NCI-H2196 treated with DMSO at 0.1 percent for 48 hours (cell line): ENCODE measurements at regions not wholly inside any gene's neighbourhood (a gene's known extent, or its start where the extent isn't known, plus 50 kb on each side); places are given as distances from the start of the nearest gene placed in this dataset.

Source experiments
- DNase-seq: peaks from one replicate; lab custom pipeline; 2025; ENCODE audit not compliant: unreplicated experiment; lab: John Stamatoyannopoulos, UW

- no peak for DNase-seq
Measured at GRCh38 chr14:81946834-81947798, 413.5 kb upstream of the SEL1L start.

- DNase-seq: no peak
Measured at GRCh38 chr14:81952917-81953316, 419.3 kb upstream of the SEL1L start.

- DNase-seq: no peak
Measured at GRCh38 chr14:81953419-81953818, 419.8 kb upstream of the SEL1L start.

GRCh38 chr14:81955123-81955522 is 421.5 kb upstream of the SEL1L start:
- DNase-seq: no peak

DNA sequence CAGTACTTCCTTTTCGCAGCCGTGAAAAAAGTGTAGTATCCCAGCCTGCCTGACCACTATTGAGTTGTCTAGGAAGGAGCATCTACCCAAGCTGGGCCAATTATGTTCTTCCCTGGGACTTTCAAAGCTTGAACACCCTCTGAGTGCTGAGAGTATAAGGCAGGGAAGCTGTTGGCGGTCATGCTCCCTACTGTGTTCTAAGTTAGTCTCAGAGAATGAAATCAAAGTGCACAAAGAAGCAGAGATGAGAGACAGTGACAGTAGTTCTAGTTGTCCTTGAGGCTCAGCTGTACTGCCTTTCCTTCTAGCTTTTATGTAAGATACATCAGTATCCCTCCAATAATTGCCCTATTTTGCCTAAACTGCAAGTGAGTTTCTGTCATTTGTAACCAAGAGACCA is 427.1 kb upstream of the SEL1L start:
- DNase-seq: no peak

GRCh38 chr14:81963846-81964245 is 430.2 kb upstream of the SEL1L start:
- no peak for DNase-seq

GRCh38 chr14:81970307-81970706 is 436.7 kb upstream of the SEL1L start:
- no peak for DNase-seq

- DNase-seq: no peak
Measured at GRCh38 chr14:81971911-81972310, 438.3 kb upstream of the SEL1L start.

- DNase-seq: no peak
Measured at GRCh38 chr14:81972601-81973000, 438.9 kb upstream of the SEL1L start.

- DNase-seq: no peak
Measured at GRCh38 chr14:81974543-81974942, 440.9 kb upstream of the SEL1L start.

DNA sequence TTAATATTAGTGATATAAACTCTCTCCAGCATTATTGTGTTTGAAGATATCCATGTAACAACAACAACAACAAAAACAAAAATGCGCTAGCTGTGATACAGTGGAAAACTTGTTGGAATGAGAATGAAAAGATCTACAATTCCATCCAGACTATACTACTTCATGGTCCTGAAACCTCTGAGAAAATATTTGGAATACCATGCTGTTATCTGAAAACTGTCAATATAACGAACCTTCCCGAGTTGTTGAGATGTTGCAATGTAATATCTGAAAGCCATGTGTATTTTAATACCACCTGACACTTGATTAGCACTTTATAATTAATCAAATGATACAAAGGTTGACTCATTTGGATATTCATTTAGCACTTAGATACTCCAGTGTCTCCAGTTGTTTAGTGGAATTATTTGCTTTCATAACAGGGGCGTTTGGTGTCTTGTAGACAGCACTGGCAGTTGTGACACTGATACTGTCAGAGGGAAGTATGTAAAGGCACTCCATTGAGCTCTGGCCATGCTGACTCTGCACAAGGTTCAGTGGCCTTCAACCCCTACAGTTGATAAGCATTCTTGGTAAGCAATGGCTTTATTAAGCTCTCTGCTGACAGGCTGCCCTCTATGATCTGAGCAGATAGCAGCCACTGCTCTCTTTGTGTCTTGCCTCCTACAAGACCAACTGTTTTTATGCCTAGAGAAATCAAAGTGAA is 447.1 kb upstream of the SEL1L start:
- DNase-seq: no peak

GRCh38 chr14:81981307-81981675 is 447.6 kb upstream of the SEL1L start:
- no peak for DNase-seq

DNA sequence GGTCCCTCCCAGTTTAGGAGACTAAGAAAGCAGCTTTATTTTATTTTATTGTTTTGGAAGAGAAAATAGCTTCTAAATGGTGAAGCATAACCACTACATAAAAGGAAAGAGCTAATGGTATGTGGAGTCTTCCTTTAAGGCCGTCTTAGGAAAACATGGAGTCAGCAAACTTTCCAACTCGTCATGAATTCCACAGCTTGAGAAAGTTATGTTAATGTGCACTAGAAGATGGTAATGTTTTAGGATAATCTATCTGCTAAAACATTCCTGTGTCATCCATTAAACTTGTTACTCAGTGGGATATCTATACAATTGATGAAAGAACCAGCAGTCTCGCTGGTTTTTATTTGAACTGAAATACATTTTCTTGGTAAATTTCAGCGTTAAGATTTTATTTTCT is 448.4 kb upstream of the SEL1L start:
- DNase-seq: no peak

- DNase-seq: no peak
Measured at GRCh38 chr14:81986005-81986404, 452.4 kb upstream of the SEL1L start.

DNA sequence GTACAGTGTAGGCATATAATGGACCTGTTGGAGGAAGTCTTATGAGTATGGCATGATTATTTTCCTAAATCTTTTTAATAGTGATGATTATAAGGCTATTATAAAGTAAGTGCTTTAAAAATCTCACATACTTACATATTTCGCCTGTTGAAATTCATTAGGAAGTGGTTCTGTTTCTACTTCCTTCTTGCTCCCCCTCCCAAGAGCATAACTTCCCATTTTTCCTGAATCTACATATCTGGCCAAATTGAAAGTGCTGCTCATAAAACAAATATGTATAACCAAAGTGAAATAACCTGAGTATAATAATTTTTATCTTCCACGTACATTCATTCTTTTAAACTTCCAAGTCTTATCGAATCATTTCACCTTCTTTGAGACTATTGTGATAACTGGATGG is 455.6 kb upstream of the SEL1L start:
- no peak for DNase-seq

- DNase-seq: peak; percentile 4
Measured at GRCh38 chr14:81990312-81990761, 456.7 kb upstream of the SEL1L start.

DNA sequence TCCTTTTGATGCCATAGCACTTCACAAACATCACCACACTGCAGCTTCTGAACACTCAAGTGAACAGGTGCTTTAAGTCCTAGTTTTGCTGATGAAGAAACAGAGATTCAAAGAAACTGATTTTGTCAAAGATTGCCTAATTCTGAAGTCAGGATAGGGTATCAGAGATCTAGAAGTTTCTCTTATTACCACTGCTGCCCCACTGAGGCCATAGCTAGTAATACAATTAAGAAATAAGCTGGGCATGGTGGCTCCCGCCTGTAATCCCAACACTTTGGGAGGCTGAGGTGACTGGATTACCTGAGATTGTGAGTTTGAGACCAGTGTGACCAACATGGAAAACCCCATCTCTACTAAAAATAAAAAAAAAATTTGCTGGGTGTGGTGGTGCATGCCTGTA is 458.3 kb upstream of the SEL1L start:
- no peak for DNase-seq

GRCh38 chr14:81993432-81993831 is 459.8 kb upstream of the SEL1L start:
- DNase-seq: no peak

- no peak for DNase-seq
Measured at GRCh38 chr14:82003426-82003825, 469.8 kb upstream of the SEL1L start.

GRCh38 chr14:82009076-82009475 is 475.4 kb upstream of the SEL1L start:
- DNase-seq: no peak

DNA sequence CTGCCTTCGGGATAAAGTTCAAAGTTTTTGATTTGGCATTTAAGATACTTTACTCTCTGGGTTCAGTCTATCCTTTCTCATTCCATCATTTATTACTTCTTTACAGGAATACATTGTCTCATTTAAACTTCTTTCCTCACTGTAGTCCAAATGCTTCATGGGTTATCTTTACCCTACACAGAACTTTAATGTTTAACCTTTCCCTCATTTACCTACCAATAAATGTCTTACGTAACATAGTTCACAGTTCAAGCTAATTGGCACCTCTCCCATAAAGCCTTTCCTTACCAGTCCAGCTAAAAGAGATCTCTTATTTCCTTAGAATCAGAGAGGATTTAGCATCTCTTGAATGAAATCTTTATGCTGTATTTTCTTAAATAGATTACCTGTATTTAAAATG is 476.3 kb upstream of the SEL1L start:
- no peak for DNase-seq

DNA sequence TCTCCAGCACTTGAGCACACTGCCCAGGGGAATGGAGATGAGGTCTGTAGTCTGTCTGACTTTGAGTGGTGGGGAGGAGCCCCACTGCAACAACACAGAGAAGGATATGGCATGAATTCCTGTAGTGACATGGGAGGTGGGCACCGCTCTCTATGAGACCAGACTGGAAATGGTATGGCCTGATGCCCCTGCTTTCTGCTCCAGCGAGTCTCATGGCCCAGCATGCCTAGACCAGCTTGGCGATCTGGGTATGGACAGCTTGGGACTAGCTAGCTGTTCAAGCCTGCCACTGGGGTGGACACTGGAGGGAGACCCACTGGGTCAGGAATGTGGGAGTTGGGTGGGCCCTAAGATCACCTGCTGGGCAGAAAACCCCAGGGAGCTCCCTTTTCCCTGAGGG is 477.8 kb upstream of the SEL1L start:
- DNase-seq: no peak
